Kasumi-1 (cell line): ENCODE measurements at regions not wholly inside any gene's neighbourhood (a gene's known extent, or its start where the extent isn't known, plus 50 kb on each side); places are given as distances from the start of the nearest gene placed in this dataset.

ENCODE experiments used
- DNase-seq, 2 experiments: peaks; one replicate each; lab custom pipeline; 2025; lab: John Stamatoyannopoulos, UW

- no peak for DNase-seq
Observed at GRCh38 chr13:48891586-48891985, 84.1 kb upstream of the FNDC3A start.

- peak; percentile 11 to 26 for DNase-seq
Observed at GRCh38 chr13:48892053-48892687, 83.5 kb upstream of the FNDC3A start.

GRCh38 chr13:48892688-48893075, 83.0 kb upstream of the FNDC3A start:
- no peak for DNase-seq

- DNase-seq: peak; percentile 40 to 63
Observed at GRCh38 chr13:48896312-48896711, 79.4 kb upstream of the FNDC3A start.

- DNase-seq: no peak
Observed at GRCh38 chr13:48901781-48902180, 73.9 kb upstream of the FNDC3A start.

GRCh38 chr13:48902368-48902767, 73.3 kb upstream of the FNDC3A start:
- peak in 1 of 2 experiments; percentile 12 for DNase-seq

- no peak for DNase-seq
Observed at GRCh38 chr13:48904668-48905290, 70.9 kb upstream of the FNDC3A start.

GRCh38 chr13:48906200-48906599, 69.5 kb upstream of the FNDC3A start:
- DNase-seq: no peak

GRCh38 chr13:48908381-48909055, 67.2 kb upstream of the FNDC3A start:
- no peak for DNase-seq

GRCh38 chr13:48909056-48909389, 66.7 kb upstream of the FNDC3A start:
- DNase-seq: no peak

GRCh38 chr13:48910686-48911085, 65.0 kb upstream of the FNDC3A start:
- DNase-seq: no peak

- no peak for DNase-seq
Observed at GRCh38 chr13:48919751-48920150, 56.0 kb upstream of the FNDC3A start.

- no peak for DNase-seq
Observed at GRCh38 chr13:48920730-48921129, 55.0 kb upstream of the FNDC3A start.

- DNase-seq: no peak
Observed at GRCh38 chr13:48923376-48923775, 52.3 kb upstream of the FNDC3A start.

- DNase-seq: no peak
Observed at GRCh38 chr13:48925001-48925400, 50.7 kb upstream of the FNDC3A start.
